Colonic mucosa (tissue), 4 donors: ENCODE measurements at regions not wholly inside any gene's neighbourhood (a gene's known extent, or its start where the extent isn't known, plus 50 kb on each side); places are given as distances from the start of the nearest gene placed in this dataset.

Experiments
- DNase-seq: peaks from one replicate; pipeline ENCODE4 v3.0.0-alpha.2; 2020
- H3K27ac ChIP-seq: fragments of 200-600 bp; one replicate; pipeline ENCODE4 v1.8.0; 2021
- H3K27me3 ChIP-seq: fragments of 200-600 bp; one replicate; pipeline ENCODE4 v1.8.0; 2021
- H3K36me3 ChIP-seq: fragments of 200-600 bp; one replicate; pipeline ENCODE4 v1.8.0; 2021
- H3K4me1 ChIP-seq: fragments of 200-600 bp; one replicate; pipeline ENCODE4 v1.8.0; 2021; ENCODE audit warnings: mild to moderate bottlenecking
- H3K4me3 ChIP-seq: fragments of 200-600 bp; one replicate; pipeline ENCODE4 v1.8.0; 2021
- H3K9ac ChIP-seq, 2 donors: one replicate each; pipeline ENCODE4 v1.7.0; 2013; ENCODE audit warnings: control low read depth in 2 of 2, low read depth in 2 of 2, low read length in 2 of 2
- H3K9me3 ChIP-seq: fragments of 200-600 bp; one replicate; pipeline ENCODE4 v1.8.0; 2021
- intact Hi-C: fragments of 100-400 bp; cut with DNase I; formaldehyde crosslinking; loops from one replicate; pipeline ENCODE4 v1.14.1; 2022
- TF ChIP-seq, protein P1 (sequence below): fragments of 200-600 bp; IDR thresholded peaks from one replicate; pipeline ENCODE4 v1.8.0; 2022; ENCODE audit warnings: antibody characterized with exemption, mild to moderate bottlenecking
- donor health status: healthy.
- donor health status: DM: no; HTN: no; CAD: no.
- donor health status: DM: no; HTN: no; CAD: no.

DNA sequence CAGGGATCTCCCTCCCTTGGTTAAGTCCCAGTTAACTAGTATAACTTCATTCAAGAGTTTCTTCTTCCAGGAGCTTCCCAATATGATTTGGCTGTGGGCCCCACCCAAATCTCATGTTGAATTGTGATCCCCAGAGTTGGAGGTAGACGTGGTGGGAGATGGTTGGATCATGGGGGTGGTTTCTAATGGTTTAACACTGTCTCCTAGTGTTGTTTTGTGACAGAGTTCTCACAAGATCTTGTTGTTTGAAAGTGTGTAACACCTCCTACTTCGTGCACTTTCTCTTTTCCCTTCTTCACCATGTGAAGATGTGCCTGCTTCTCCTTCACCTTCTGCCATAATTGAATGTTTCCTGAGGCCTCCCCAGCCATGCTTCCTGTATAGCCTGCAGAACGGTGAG, 251.8 kb upstream of the FGGY start:
- intact Hi-C loops: no loop called here

GRCh38 chr1:59045636-59046035, 251.3 kb upstream of the FGGY start:
- Histone ChIP-seq H3K36me3 (no peaks in the 10 kb centered on the region), H3K9me3 (no peaks in the 10 kb centered on the region), H3K4me3 (no peak overlapping the region), H3K27ac (no peak overlapping the region), H3K4me1 (no peaks in the 10 kb centered on the region), H3K27me3 (no peaks in the 10 kb centered on the region), H3K9ac (no peak overlapping the region)
- DNase-seq: no peak
- TF ChIP-seq, protein P1, sequence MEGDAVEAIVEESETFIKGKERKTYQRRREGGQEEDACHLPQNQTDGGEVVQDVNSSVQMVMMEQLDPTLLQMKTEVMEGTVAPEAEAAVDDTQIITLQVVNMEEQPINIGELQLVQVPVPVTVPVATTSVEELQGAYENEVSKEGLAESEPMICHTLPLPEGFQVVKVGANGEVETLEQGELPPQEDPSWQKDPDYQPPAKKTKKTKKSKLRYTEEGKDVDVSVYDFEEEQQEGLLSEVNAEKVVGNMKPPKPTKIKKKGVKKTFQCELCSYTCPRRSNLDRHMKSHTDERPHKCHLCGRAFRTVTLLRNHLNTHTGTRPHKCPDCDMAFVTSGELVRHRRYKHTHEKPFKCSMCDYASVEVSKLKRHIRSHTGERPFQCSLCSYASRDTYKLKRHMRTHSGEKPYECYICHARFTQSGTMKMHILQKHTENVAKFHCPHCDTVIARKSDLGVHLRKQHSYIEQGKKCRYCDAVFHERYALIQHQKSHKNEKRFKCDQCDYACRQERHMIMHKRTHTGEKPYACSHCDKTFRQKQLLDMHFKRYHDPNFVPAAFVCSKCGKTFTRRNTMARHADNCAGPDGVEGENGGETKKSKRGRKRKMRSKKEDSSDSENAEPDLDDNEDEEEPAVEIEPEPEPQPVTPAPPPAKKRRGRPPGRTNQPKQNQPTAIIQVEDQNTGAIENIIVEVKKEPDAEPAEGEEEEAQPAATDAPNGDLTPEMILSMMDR: no peak
- intact Hi-C loops: no loop called here

More for the DNA sequence above, 251.8 kb upstream of the FGGY start:
- no peaks in the 10 kb centered on the region for H3K9me3 ChIP-seq
- H3K4me1 ChIP-seq: no peaks in the 10 kb centered on the region
- no peak overlapping the region for H3K4me3 ChIP-seq
- H3K27ac ChIP-seq: no peak overlapping the region
- TF ChIP-seq, protein P1: no peak
- no peaks in the 10 kb centered on the region for H3K27me3 ChIP-seq
- no peak for DNase-seq
- no peaks in the 10 kb centered on the region for H3K36me3 ChIP-seq
- H3K9ac ChIP-seq: no peak overlapping the region

- DNase-seq: no peak
- H3K36me3 ChIP-seq: no peaks in the 10 kb centered on the region
- no peak overlapping the region for H3K4me3 ChIP-seq
- H3K9ac ChIP-seq: no peak overlapping the region
- TF ChIP-seq, protein P1: no peak
- H3K4me1 ChIP-seq: no peaks in the 10 kb centered on the region
- H3K9me3 ChIP-seq: no peaks in the 10 kb centered on the region
- no peak overlapping the region for H3K27ac ChIP-seq
- no peaks in the 10 kb centered on the region for H3K27me3 ChIP-seq
- intact Hi-C loops: no loop called here
These were observed 250.8 kb upstream of the FGGY start for GRCh38 chr1:59046134-59046533.

- Histone ChIP-seq H3K9me3 (no peaks in the 10 kb centered on the region), H3K27ac (peak overlapping the region; percentile 20), H3K27me3 (no peaks in the 10 kb centered on the region), H3K4me3 (no peak overlapping the region), H3K4me1 (no peaks in the 10 kb centered on the region), H3K9ac (no peak overlapping the region), H3K36me3 (no peaks in the 10 kb centered on the region)
- DNase-seq: no peak
- intact Hi-C loops: no loop called here
- TF ChIP-seq, protein P1: no peak
These were observed 250.2 kb upstream of the FGGY start for GRCh38 chr1:59046730-59047157.

- DNase-seq: no peak
- Histone ChIP-seq H3K9me3 (no peaks in the 10 kb centered on the region), H3K9ac (no peak overlapping the region), H3K27ac (no peak overlapping the region), H3K4me3 (no peak overlapping the region), H3K4me1 (no peaks in the 10 kb centered on the region), H3K27me3 (no peaks in the 10 kb centered on the region), H3K36me3 (no peaks in the 10 kb centered on the region)
- TF ChIP-seq, protein P1: no peak
- intact Hi-C loops: no loop called here
These were observed 245.9 kb upstream of the FGGY start for GRCh38 chr1:59051007-59051406.

GRCh38 chr1:59052166-59052590, 244.7 kb upstream of the FGGY start:
- no peaks in the 10 kb centered on the region for H3K4me1 ChIP-seq
- no peaks in the 10 kb centered on the region for H3K9me3 ChIP-seq
- no peaks in the 10 kb centered on the region for H3K27me3 ChIP-seq
- no peak for DNase-seq
- no peak overlapping the region for H3K4me3 ChIP-seq
- no peaks in the 10 kb centered on the region for H3K36me3 ChIP-seq
- no peak overlapping the region for H3K9ac ChIP-seq
- H3K27ac ChIP-seq: no peak overlapping the region
- TF ChIP-seq, protein P1: no peak
- intact Hi-C loops: no loop called here
